ENCODE measurements at regions not wholly inside any gene's neighbourhood (a gene's known extent, or its start where the extent isn't known, plus 50 kb on each side); places are given as distances from the start of the nearest gene placed in this dataset.

- TF ChIP-seq CTCF (IDR thresholded peaks at IDR 0.05) = no peak
- no peak for TF ChIP-seq EP300 (IDR thresholded peaks at IDR 0.05)
- TF ChIP-seq POLR2A (IDR thresholded peaks at IDR 0.05) = no peak
These were observed 639.1 kb downstream of the JRKL start for GRCh38 chr11:97028836-97029406.

Data from sigmoid colon (tissue), 4 donors.